HEK293 (cell line): ENCODE measurements at regions not wholly inside any gene's neighbourhood (a gene's known extent, or its start where the extent isn't known, plus 50 kb on each side); places are given as distances from the start of the nearest gene placed in this dataset.

Experiments used
- MYNN ChIP-seq: fragments of 450-650 bp; formaldehyde crosslinking; IDR thresholded peaks from 2 replicates; pipeline ENCODE4 v1.5.1; 2016; ENCODE audit warnings: missing biosample characterization, missing genetic modification characterization, borderline replicate concordance
- TCF7L2 ChIP-seq: IDR thresholded peaks from 2 replicates; pipeline ENCODE4 v1.6.1; 2011; ENCODE audit warnings: low read depth, mild to moderate bottlenecking, inconsistent platforms, low read length, moderate library complexity, borderline replicate concordance
- ZBTB49 ChIP-seq: fragments of 450-650 bp; formaldehyde crosslinking; IDR thresholded peaks from 2 replicates; pipeline ENCODE4 v1.5.1; 2016; ENCODE audit warnings: missing biosample characterization, missing genetic modification characterization, low read depth
- ZNF266 ChIP-seq: fragments of 450-650 bp; formaldehyde crosslinking; IDR thresholded peaks from 2 replicates; pipeline ENCODE4 v1.5.1; 2016; ENCODE audit warnings: missing biosample characterization, missing genetic modification characterization, low read depth
- ZNF274 ChIP-seq, 2 experiments: fragments of 200-500 bp in 1 of 2; fragments of 450-650 bp in 1 of 2; sonication (Bioruptor generic) in 1 of 2; formaldehyde crosslinking in 1 of 2; IDR thresholded peaks; 2 replicates each; pipeline versions ENCODE4 v1.5.1 to v1.6.1; 2014 to 2016; ENCODE audit warnings: borderline replicate concordance in 1 of 2, inconsistent platforms in 1 of 2, low read length in 1 of 2, missing biosample characterization in 1 of 2, missing genetic modification characterization in 1 of 2
- ZNF362 ChIP-seq: fragments of 450-650 bp; formaldehyde crosslinking; IDR thresholded peaks from 2 replicates; pipeline ENCODE4 v1.5.1; 2016; ENCODE audit warnings: missing biosample characterization, missing genetic modification characterization
- ZNF549 ChIP-seq: fragments of 450-650 bp; IDR thresholded peaks from 2 replicates; pipeline ENCODE4 v1.5.1; 2018; ENCODE audit warnings: missing biosample characterization, missing genetic modification characterization, mild to moderate bottlenecking, inconsistent platforms, moderate library complexity
- ZNF670 ChIP-seq: fragments of 450-650 bp; formaldehyde crosslinking; IDR thresholded peaks from 2 replicates; pipeline ENCODE4 v1.5.1; 2016; ENCODE audit warnings: missing biosample characterization, missing genetic modification characterization, low read depth
- ZNF677 ChIP-seq: fragments of 450-650 bp; IDR thresholded peaks from 2 replicates; pipeline ENCODE4 v1.5.0; 2018; ENCODE audit warnings: missing biosample characterization, mild to moderate bottlenecking, missing genetic modification characterization, moderate library complexity
- TF ChIP-seq, protein P1 (sequence below): fragments of 450-650 bp; formaldehyde crosslinking; IDR thresholded peaks from 2 replicates; pipeline ENCODE4 v1.5.1; 2016; ENCODE audit warnings: missing biosample characterization, missing genetic modification characterization

DNA sequence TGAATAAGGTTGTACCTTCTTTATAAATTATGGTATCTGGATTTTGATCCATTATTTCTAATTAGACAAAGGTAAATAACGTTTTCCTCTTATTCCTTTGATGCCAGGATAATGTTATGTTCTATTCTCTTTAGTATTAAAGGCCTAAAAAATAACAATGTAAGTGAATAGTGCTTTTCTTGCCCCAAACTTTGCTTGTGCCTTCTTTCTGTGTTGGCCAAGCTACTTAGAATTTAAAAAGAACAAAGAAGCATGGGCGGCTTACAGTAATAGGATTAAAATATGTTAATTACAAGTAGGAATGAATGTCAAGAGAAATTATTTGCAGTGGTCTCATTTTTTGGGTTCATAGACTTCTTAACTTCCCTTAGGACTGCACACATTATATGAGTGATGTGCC lies 105.0 kb upstream of the FSIP2 start:
- no peak for TF ChIP-seq ZNF266
- no peak for TF ChIP-seq TCF7L2
- TF ChIP-seq, protein P1, sequence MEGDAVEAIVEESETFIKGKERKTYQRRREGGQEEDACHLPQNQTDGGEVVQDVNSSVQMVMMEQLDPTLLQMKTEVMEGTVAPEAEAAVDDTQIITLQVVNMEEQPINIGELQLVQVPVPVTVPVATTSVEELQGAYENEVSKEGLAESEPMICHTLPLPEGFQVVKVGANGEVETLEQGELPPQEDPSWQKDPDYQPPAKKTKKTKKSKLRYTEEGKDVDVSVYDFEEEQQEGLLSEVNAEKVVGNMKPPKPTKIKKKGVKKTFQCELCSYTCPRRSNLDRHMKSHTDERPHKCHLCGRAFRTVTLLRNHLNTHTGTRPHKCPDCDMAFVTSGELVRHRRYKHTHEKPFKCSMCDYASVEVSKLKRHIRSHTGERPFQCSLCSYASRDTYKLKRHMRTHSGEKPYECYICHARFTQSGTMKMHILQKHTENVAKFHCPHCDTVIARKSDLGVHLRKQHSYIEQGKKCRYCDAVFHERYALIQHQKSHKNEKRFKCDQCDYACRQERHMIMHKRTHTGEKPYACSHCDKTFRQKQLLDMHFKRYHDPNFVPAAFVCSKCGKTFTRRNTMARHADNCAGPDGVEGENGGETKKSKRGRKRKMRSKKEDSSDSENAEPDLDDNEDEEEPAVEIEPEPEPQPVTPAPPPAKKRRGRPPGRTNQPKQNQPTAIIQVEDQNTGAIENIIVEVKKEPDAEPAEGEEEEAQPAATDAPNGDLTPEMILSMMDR (tag by site-specific recombination), result no peak
- no peak for TF ChIP-seq MYNN (tag by site-specific recombination)
- TF ChIP-seq ZBTB49 (tag by site-specific recombination), result no peak
- TF ChIP-seq ZNF362 (tag by site-specific recombination), result no peak
- no peak for TF ChIP-seq ZNF670 (tag by site-specific recombination)
- no peak for TF ChIP-seq ZNF274 (IDR thresholded peaks at IDR 0.05; ENCODE audit: low read length)
- TF ChIP-seq ZNF274 (tag by site-specific recombination; IDR thresholded peaks at IDR 0.05; ENCODE audit: borderline replicate concordance), result no peak
- no peak for TF ChIP-seq ZNF549 (tag by site-specific recombination)
- TF ChIP-seq ZNF677, result no peak
